Nephron (organoid): ENCODE measurements at regions not wholly inside any gene's neighbourhood (a gene's known extent, or its start where the extent isn't known, plus 50 kb on each side); places are given as distances from the start of the nearest gene placed in this dataset.

Experiments
- H3K27ac Mint-ChIP-seq, 3 experiments: 2 replicates each; pipeline ENCODE4 v1.8.0; 2020; ENCODE audit warnings: mixed read lengths in 3 of 3, mild to moderate bottlenecking in 2 of 3, moderate library complexity in 1 of 3
- H3K27me3 Mint-ChIP-seq: 2 replicates; pipeline ENCODE4 v1.8.0; 2021; ENCODE audit warnings: low read depth, mild to moderate bottlenecking, moderate library complexity, mixed read lengths
- H3K36me3 Mint-ChIP-seq: 2 replicates; pipeline ENCODE4 v1.8.0; 2020; ENCODE audit warnings: low read depth, mixed read lengths
- H3K4me1 Mint-ChIP-seq: 2 replicates; pipeline ENCODE4 v1.8.0; 2020; ENCODE audit warnings: mixed read lengths
- H3K4me3 Mint-ChIP-seq, 3 experiments: 2 replicates each; pipeline ENCODE4 v1.8.0; 2020; ENCODE audit warnings: mild to moderate bottlenecking in 3 of 3, mixed read lengths in 3 of 3, moderate library complexity in 2 of 3
- H3K9me3 Mint-ChIP-seq: 2 replicates; pipeline ENCODE4 v1.8.0; 2020; ENCODE audit warnings: mixed read lengths
- CTCF ChIP-seq, 3 experiments: fragments of 200-600 bp; sonication (generic); IDR thresholded peaks; one replicate each; pipeline ENCODE4 v1.5.0; 2021; ENCODE audit warnings: antibody characterized with exemption in 3 of 3; ENCODE audit not compliant: unreplicated experiment in 3 of 3

GRCh38 chr4:27087306-27088045 lies 226.8 kb downstream of the STIM2 start:
- H3K4me3 Mint-ChIP-seq = no peak overlapping the region
- H3K27me3 Mint-ChIP-seq = peaks cover 78% of the 10 kb centered on the region
- H3K36me3 Mint-ChIP-seq = no peaks in the 10 kb centered on the region
- no peaks in the 10 kb centered on the region for H3K9me3 Mint-ChIP-seq
- peaks cover 19% of the 10 kb centered on the region for H3K4me1 Mint-ChIP-seq
- TF ChIP-seq CTCF (IDR thresholded peaks at IDR 0.05; ENCODE audit: unreplicated experiment in 3 of 3) = no peak
- H3K27ac Mint-ChIP-seq = no peak overlapping the region

GRCh38 chr4:27088491-27088890 lies 227.8 kb downstream of the STIM2 start:
- Mint-ChIP-seq H3K4me3 (no peak overlapping the region), H3K36me3 (no peaks in the 10 kb centered on the region), H3K4me1 (peaks cover 24% of the 10 kb centered on the region), H3K9me3 (no peaks in the 10 kb centered on the region), H3K27me3 (peaks cover 73% of the 10 kb centered on the region), H3K27ac (no peak overlapping the region)
- TF ChIP-seq CTCF (IDR thresholded peaks at IDR 0.05; ENCODE audit: unreplicated experiment in 3 of 3) = no peak

GRCh38 chr4:27089186-27089585 lies 228.5 kb downstream of the STIM2 start:
- H3K4me1 Mint-ChIP-seq = peaks cover 17% of the 10 kb centered on the region
- H3K4me3 Mint-ChIP-seq = no peak overlapping the region
- no peak for TF ChIP-seq CTCF (IDR thresholded peaks at IDR 0.05; ENCODE audit: unreplicated experiment in 3 of 3)
- no peaks in the 10 kb centered on the region for H3K36me3 Mint-ChIP-seq
- H3K27me3 Mint-ChIP-seq = peaks cover 66% of the 10 kb centered on the region
- H3K9me3 Mint-ChIP-seq = no peaks in the 10 kb centered on the region
- H3K27ac Mint-ChIP-seq = no peak overlapping the region

- no peaks in the 10 kb centered on the region for H3K36me3 Mint-ChIP-seq
- H3K27ac Mint-ChIP-seq = no peak overlapping the region
These were observed 229.8 kb downstream of the STIM2 start for GRCh38 chr4:27090406-27090805.

GRCh38 chr4:27094224-27094623 lies 233.6 kb downstream of the STIM2 start:
- no peaks in the 10 kb centered on the region for H3K36me3 Mint-ChIP-seq
- no peak for TF ChIP-seq CTCF (IDR thresholded peaks at IDR 0.05; ENCODE audit: unreplicated experiment in 3 of 3)
- peaks cover 36% of the 10 kb centered on the region for H3K27me3 Mint-ChIP-seq
- no peak overlapping the region for H3K27ac Mint-ChIP-seq
- peaks cover 2% of the 10 kb centered on the region for H3K9me3 Mint-ChIP-seq
- no peak overlapping the region for H3K4me3 Mint-ChIP-seq
- H3K4me1 Mint-ChIP-seq = peaks cover 5% of the 10 kb centered on the region

More at GRCh38 chr4:27090406-27090805, 229.8 kb downstream of the STIM2 start:
- H3K4me1 Mint-ChIP-seq = peaks cover 7% of the 10 kb centered on the region
- peaks cover 54% of the 10 kb centered on the region for H3K27me3 Mint-ChIP-seq
- H3K4me3 Mint-ChIP-seq = no peak overlapping the region
- TF ChIP-seq CTCF (IDR thresholded peaks at IDR 0.05; ENCODE audit: unreplicated experiment in 3 of 3) = no peak
- no peaks in the 10 kb centered on the region for H3K9me3 Mint-ChIP-seq

GRCh38 chr4:27094783-27095182 lies 234.1 kb downstream of the STIM2 start:
- Mint-ChIP-seq H3K9me3 (peaks cover 2% of the 10 kb centered on the region), H3K4me1 (peaks cover 5% of the 10 kb centered on the region), H3K4me3 (no peak overlapping the region), H3K27me3 (peaks cover 38% of the 10 kb centered on the region), H3K36me3 (no peaks in the 10 kb centered on the region), H3K27ac (no peak overlapping the region)
- no peak for TF ChIP-seq CTCF (IDR thresholded peaks at IDR 0.05; ENCODE audit: unreplicated experiment in 3 of 3)
